GM18502 (cell line): ENCODE measurements at regions not wholly inside any gene's neighbourhood (a gene's known extent, or its start where the extent isn't known, plus 50 kb on each side); places are given as distances from the start of the nearest gene placed in this dataset.
"Not testable (repeated sequence)": the region's sequence is repeated elsewhere in the genome, so short reads cannot be mapped to it uniquely, and the experiment has no call there.

Experiments used
- ATAC-seq: cut with Tn5 transposase; IDR thresholded peaks from one replicate; pipeline ENCODE4 v1.9.1; 2021; ENCODE audit warnings: mild to moderate bottlenecking; ENCODE audit not compliant: unreplicated experiment, poor library complexity

DNA sequence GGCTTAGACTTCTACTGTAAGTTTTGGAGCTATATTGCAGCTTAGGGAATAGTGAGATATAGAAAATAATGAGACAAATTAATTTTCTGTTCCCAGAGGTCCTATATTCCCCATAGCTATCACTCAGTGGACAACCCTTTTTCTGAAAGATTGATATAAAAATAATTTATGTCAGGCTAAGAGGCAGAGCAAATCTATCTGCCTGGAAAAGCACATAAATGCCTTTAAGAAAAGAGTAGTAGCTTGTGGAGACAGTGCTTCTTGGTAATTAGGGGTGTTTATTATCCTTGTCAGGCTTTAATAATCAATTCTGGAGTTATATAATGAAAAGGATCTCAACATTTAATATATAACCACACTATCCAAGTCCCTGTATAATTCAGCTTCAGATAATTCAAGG is 1162.8 kb upstream of the PCDH20 start:
- no peak for ATAC-seq

- no peak for ATAC-seq
Observed at GRCh38 chr13:62564770-62565169, 1149.1 kb upstream of the PCDH20 start.

GRCh38 chr13:62563251-62563650 is 1147.6 kb upstream of the PCDH20 start:
- no peak for ATAC-seq

DNA sequence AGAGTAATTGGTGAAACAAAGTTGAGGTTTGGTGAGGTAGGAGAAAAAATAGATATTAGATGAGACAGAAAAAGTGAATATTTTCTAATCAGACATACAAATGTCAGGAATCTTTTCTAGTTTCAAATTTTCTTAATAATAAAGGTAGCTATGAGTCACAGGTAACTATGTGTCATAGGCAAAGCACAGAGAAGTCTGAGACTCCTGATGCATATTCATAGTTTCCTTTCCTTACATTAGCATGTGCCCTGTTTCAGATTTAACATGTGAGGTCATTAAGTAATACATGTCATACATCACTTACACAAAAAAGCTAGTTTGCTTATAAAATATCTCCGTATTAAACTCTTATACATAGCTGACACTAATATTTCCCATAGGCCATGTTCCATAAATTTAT is 1141.3 kb upstream of the PCDH20 start:
- no peak for ATAC-seq

GRCh38 chr13:62551588-62551987 is 1135.9 kb upstream of the PCDH20 start:
- no peak for ATAC-seq

DNA sequence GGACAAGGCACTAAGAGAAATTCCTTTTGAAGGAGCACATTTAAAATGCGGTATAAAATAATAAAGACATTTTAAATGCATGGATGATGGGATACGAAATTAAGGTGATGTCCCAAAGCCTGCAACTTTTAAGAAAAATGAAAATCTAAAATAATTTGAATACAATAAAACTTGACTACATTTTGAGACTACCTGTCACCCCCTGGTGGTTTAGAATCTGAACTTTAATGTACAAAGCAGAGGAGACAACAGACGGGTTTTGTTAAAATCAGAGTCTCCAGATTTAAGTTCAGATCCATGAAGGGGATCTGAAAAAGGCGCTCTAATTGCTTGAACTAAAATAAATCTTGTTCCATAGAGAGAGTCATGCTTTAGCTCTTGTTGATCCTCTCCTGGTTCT is 1129.3 kb upstream of the PCDH20 start:
- no peak for ATAC-seq

- ATAC-seq: no peak
Observed at GRCh38 chr13:62537593-62537992, 1121.9 kb upstream of the PCDH20 start.

GRCh38 chr13:62525652-62526051 is 1110.0 kb upstream of the PCDH20 start:
- ATAC-seq: no peak

DNA sequence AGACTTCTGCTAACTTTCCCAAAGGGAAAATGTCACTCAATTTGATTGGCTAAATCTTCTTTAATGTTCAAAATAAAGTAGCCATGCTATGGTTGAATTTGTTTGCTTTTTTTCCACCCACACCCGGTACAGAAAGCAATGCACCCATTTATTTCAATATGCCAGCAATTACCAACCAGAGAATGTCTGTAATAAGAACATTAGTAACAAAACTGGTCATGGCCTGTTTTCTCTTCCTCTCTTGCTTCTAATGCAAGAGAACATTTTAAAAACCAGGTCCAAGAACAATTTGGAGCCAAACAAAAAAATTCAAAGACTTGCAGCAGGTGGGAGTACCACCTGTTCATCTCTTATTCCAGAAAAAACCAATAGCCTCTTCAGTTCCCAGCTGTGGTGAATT is 1108.8 kb upstream of the PCDH20 start:
- peak; percentile 52 for ATAC-seq

- peak; percentile 86 for ATAC-seq
Observed at GRCh38 chr13:62524061-62524460, 1108.4 kb upstream of the PCDH20 start.

GRCh38 chr13:62512194-62513141 is 1096.8 kb upstream of the PCDH20 start:
- ATAC-seq: peak; percentile 96

DNA sequence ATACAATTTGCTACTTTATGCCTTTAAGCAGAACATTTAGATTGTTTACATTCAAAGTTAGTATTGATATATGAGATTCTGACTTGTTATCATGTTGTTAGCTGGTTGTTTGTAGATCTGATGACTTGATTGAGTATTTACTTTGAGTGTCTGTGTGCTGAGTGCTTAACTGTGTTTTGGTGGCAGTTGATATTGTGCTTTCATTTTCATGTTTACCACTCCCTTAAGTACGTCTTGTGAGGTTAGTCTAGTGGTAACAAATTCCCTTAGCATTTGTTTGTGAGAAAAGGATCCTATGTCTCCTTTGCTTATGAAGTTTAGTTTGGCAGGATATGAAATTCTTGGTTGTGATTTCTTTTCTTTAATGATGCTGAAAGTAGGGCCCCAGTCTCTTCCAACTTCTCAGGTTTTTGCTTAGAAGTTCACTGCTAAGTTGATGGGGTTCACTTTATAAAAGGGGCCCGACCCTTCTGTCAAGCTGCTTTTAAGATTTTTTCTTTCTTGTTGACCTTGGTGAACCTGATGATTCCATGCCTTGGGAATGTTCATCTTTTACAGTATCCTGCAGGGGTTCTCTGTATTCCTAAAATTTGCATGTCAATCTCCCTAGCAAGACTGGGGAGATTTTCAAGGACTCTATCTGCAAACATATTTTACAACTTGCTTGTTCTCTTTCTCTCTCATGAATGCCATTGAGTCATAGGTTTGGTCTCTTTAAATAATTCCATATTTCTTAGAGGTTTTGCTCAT is 1095.4 kb upstream of the PCDH20 start:
- peak; percentile 27 for ATAC-seq

- no peak for ATAC-seq
Observed at GRCh38 chr13:62502588-62502987, 1086.9 kb upstream of the PCDH20 start.

DNA sequence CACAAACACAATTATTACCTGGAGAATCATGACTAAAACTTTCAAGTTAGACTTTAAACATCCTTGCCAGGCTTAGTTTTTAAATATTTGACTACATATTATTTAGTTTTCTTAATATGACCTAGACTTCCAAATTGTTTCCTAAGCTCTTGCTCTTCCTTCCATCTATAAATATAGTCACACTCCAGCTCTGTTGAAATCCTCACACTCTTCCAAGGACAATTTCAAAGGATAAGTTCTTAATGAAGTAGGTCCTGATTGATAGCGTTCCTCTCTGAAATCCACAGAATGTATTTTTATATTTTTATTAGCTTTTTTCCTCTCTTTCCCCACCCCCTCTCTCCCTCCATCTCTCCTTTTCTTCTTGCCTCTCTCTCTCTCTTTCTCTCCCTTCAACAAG is 1074.1 kb upstream of the PCDH20 start:
- no peak for ATAC-seq

DNA sequence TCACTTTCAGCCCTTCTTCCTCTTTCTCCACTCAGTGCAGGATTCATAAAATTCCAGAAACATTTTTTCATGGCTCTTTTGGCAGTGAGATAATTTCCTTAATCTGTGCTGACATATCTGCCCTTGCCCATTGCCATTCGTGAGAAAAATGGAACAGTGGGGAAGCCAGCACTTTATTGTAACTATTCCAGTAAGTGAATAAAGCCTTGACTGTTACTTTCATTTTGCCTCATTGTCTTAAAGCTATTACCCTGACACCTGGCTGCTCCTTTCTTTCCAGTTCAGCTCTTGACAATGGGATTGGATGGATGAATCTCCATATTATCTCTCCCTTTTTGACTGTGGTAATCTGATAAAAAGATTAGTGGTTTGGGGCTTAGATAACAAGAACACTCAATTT is 1068.1 kb upstream of the PCDH20 start:
- ATAC-seq: no peak

GRCh38 chr13:62482351-62482750 is 1066.7 kb upstream of the PCDH20 start:
- ATAC-seq: no peak

DNA sequence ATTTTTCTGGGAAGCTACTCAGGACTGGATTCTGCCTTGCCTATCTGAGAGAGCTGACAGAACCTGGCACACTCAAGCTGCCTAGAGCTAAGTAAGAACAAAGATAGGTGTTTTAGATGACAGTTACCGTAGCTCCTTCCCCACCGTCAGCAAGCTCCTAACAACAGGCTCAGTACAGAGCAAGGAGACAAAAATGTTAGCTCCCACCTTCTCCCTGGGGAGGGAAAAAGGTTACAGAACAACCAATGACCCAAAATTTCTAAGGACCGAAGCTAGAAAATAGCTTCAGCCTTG is 1058.2 kb upstream of the PCDH20 start:
- no peak for ATAC-seq

- no peak for ATAC-seq
Observed at GRCh38 chr13:62473190-62473943, 1057.7 kb upstream of the PCDH20 start.

DNA sequence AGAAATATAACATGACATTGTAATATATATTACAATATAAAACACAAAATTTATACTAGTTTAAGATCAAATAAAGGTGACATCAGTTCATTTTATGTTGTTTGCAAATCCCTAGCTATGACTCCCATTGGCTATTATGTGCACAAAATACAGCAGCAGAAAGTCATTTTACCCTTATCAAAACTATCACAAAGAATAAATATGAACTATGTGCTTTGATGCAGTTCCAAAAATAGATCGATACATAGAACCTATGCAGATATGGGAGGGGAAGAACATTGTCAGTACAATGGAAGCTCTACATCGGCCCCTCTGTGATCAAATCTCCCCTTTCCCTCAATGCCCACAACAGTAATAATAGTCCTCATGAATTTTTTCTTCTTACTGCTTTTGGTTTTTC is 1038.1 kb upstream of the PCDH20 start:
- no peak for ATAC-seq

- no peak for ATAC-seq
Observed at GRCh38 chr13:62450759-62451158, 1035.1 kb upstream of the PCDH20 start.

DNA sequence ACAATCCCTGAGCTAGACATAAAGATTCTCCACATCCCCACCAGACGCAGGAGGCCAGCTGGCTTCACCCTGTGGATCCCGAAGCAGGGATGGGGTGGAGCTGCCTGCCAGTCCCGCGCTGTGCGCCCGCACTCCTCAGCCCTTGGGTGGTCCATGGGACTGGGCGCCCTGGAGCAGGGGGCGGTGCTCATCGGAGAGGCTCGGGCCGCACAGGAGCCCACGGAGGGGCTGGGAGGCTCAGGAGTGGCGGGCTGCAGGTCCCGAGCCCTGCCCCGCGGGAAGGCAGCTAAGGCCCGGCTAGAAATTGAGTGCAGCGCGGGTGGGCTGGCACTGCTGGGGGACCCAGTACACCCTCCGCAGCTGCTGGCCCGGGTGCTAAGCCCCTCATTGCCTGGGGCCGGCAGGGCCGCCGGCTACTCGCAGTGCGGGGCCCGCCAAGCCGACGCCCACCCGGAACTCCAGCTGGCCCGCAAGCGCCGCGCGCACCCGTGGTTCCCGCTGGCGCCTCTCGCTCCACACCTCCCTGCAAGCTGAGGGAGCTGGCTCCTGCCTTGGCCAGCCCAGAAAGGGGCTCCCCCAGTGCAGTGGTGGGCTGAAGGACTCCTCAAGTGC is 1032.2 kb upstream of the PCDH20 start:
- ATAC-seq: not testable (repeated sequence)
